ENCODE measurements at regions not wholly inside any gene's neighbourhood (a gene's known extent, or its start where the extent isn't known, plus 50 kb on each side); places are given as distances from the start of the nearest gene placed in this dataset.
"Not testable (repeated sequence)": the region's sequence is repeated elsewhere in the genome, so short reads cannot be mapped to it uniquely, and the experiment has no call there.

GRCh38 chr2:56816666-56817065, 632.9 kb downstream of the CCDC85A start:
- H3K79me2 ChIP-seq (ENCODE audit: low read depth) = no peaks in the 10 kb centered on the region
- no peak overlapping the region for H3K4me3 ChIP-seq
- H3K9ac ChIP-seq = no peak overlapping the region
- H3K9me3 Mint-ChIP-seq = peaks cover 10% of the 10 kb centered on the region
- H3K27me3 ChIP-seq = no peaks in the 10 kb centered on the region
- H3K4me2 ChIP-seq = no peak overlapping the region
- no peaks in the 10 kb centered on the region for H3K4me1 ChIP-seq
- H3K4me3 Mint-ChIP-seq = no peak overlapping the region
- H3K36me3 ChIP-seq = no peaks in the 10 kb centered on the region
- H3K27ac Mint-ChIP-seq = no peak overlapping the region
- no peak overlapping the region for H2AFZ ChIP-seq (replicated peaks)
- TF ChIP-seq EZH2phosphoT487 (IDR thresholded peaks at IDR 0.05) (no peak), CTCF (IDR thresholded peaks at IDR 0.05) (no peak)
- peaks cover 3% of the 10 kb centered on the region for H3K9me3 ChIP-seq (ENCODE audit: low read depth)
- no peaks in the 10 kb centered on the region for H3K36me3 Mint-ChIP-seq
- DNase-seq (ENCODE audit: low spot score) = no peak
- peaks cover 2% of the 10 kb centered on the region for H3K27me3 Mint-ChIP-seq (ENCODE audit: insufficient read depth, low read depth)
- H3F3A ChIP-seq (ENCODE audit: low read depth) = no peaks in the 10 kb centered on the region
- no peaks in the 10 kb centered on the region for H3K4me1 Mint-ChIP-seq
- H3K27ac ChIP-seq = no peak overlapping the region
- H4K20me1 ChIP-seq (ENCODE audit: low read depth) = no peaks in the 10 kb centered on the region

GRCh38 chr2:56831780-56832179, 648.0 kb downstream of the CCDC85A start:
- H3K4me3 Mint-ChIP-seq = no peak overlapping the region
- H3K4me3 ChIP-seq = no peak overlapping the region
- H3K9me3 ChIP-seq (ENCODE audit: low read depth) = no peaks in the 10 kb centered on the region
- no peak overlapping the region for H3K9ac ChIP-seq
- H3K27me3 ChIP-seq = no peaks in the 10 kb centered on the region
- no peak overlapping the region for H3K27ac Mint-ChIP-seq
- H3K4me1 Mint-ChIP-seq = no peaks in the 10 kb centered on the region
- no peak overlapping the region for H3K27ac ChIP-seq
- no peaks in the 10 kb centered on the region for H3F3A ChIP-seq (ENCODE audit: low read depth)
- no peaks in the 10 kb centered on the region for H3K4me1 ChIP-seq
- no peaks in the 10 kb centered on the region for H4K20me1 ChIP-seq (ENCODE audit: low read depth)
- DNase-seq (ENCODE audit: low spot score) = no peak
- H3K9me3 Mint-ChIP-seq = no peaks in the 10 kb centered on the region
- no peak for TF ChIP-seq CTCF (IDR thresholded peaks at IDR 0.05)
- no peak for TF ChIP-seq EZH2phosphoT487 (IDR thresholded peaks at IDR 0.05)
- no peak for TF ChIP-seq EZH2 (IDR thresholded peaks at IDR 0.05)
- no peaks in the 10 kb centered on the region for H3K36me3 Mint-ChIP-seq
- no peaks in the 10 kb centered on the region for H3K36me3 ChIP-seq
- H3K27me3 Mint-ChIP-seq (ENCODE audit: insufficient read depth, low read depth) = no peaks in the 10 kb centered on the region
- no peak overlapping the region for H2AFZ ChIP-seq (replicated peaks)
- no peak overlapping the region for H3K4me2 ChIP-seq
- no peaks in the 10 kb centered on the region for H3K79me2 ChIP-seq (ENCODE audit: low read depth)

- Histone ChIP-seq H3K4me1 (no peaks in the 10 kb centered on the region), H3K79me2 (ENCODE audit: low read depth) (no peaks in the 10 kb centered on the region), H3K4me3 (no peak overlapping the region), H3K4me2 (no peak overlapping the region), H4K20me1 (ENCODE audit: low read depth) (no peaks in the 10 kb centered on the region), H3K27ac (no peak overlapping the region), H2AFZ (replicated peaks) (no peak overlapping the region), H3K9me3 (ENCODE audit: low read depth) (no peaks in the 10 kb centered on the region), H3K36me3 (no peaks in the 10 kb centered on the region), H3K27me3 (no peaks in the 10 kb centered on the region), H3K9ac (no peak overlapping the region), H3F3A (ENCODE audit: low read depth) (no peaks in the 10 kb centered on the region)
- Mint-ChIP-seq H3K4me1 (no peaks in the 10 kb centered on the region), H3K27ac (no peak overlapping the region), H3K36me3 (no peaks in the 10 kb centered on the region), H3K27me3 (ENCODE audit: insufficient read depth, low read depth) (peaks cover 4% of the 10 kb centered on the region), H3K4me3 (no peak overlapping the region), H3K9me3 (peaks cover 2% of the 10 kb centered on the region)
- DNase-seq (ENCODE audit: low spot score) = no peak
- TF ChIP-seq EZH2 (IDR thresholded peaks at IDR 0.05) (no peak), CTCF (IDR thresholded peaks at IDR 0.05) (no peak), EZH2phosphoT487 (IDR thresholded peaks at IDR 0.05) (no peak)
Observed at GRCh38 chr2:56834686-56835085, 650.9 kb downstream of the CCDC85A start.

GRCh38 chr2:56840009-56840408, 656.2 kb downstream of the CCDC85A start:
- not testable (repeated sequence) for H3K9me3 ChIP-seq (ENCODE audit: low read depth); H3F3A ChIP-seq (ENCODE audit: low read depth); H3K4me3 ChIP-seq; H3K79me2 ChIP-seq (ENCODE audit: low read depth); H2AFZ ChIP-seq (replicated peaks); H3K9me3 Mint-ChIP-seq; H3K9ac ChIP-seq; H3K27me3 ChIP-seq; H3K4me1 Mint-ChIP-seq; H3K36me3 ChIP-seq; H4K20me1 ChIP-seq (ENCODE audit: low read depth); H3K4me2 ChIP-seq; H3K27ac Mint-ChIP-seq; H3K4me1 ChIP-seq; H3K36me3 Mint-ChIP-seq; DNase-seq (ENCODE audit: low spot score); H3K27ac ChIP-seq; H3K27me3 Mint-ChIP-seq (ENCODE audit: insufficient read depth, low read depth); H3K4me3 Mint-ChIP-seq
